ENCODE measurements at regions not wholly inside any gene's neighbourhood (a gene's known extent, or its start where the extent isn't known, plus 50 kb on each side); places are given as distances from the start of the nearest gene placed in this dataset.
A peak's percentile ranks its signal among the peaks of the same experiment; 100 is the strongest.

DNA sequence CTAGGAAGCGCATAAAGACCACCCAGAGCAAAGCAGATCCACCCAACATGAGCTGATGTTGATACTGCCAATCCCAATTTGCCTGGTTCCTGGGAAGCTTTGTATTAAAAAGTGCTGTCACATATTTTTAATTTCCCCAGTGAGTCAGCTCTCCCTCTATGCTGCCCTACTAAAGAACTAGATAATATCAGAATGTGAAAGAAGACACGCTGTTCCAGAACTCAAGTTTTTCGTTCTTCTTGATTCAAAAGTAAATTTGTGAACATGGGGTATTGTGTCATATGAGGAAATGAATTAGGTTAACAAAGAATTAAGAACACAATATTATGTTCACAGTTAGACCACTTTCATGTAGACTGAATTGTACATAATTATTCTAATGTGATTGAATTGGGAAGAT, 734.2 kb upstream of the ALCAM start:
- DNase-seq (ENCODE audit: low read depth): no peak
- TF ChIP-seq, protein P1, sequence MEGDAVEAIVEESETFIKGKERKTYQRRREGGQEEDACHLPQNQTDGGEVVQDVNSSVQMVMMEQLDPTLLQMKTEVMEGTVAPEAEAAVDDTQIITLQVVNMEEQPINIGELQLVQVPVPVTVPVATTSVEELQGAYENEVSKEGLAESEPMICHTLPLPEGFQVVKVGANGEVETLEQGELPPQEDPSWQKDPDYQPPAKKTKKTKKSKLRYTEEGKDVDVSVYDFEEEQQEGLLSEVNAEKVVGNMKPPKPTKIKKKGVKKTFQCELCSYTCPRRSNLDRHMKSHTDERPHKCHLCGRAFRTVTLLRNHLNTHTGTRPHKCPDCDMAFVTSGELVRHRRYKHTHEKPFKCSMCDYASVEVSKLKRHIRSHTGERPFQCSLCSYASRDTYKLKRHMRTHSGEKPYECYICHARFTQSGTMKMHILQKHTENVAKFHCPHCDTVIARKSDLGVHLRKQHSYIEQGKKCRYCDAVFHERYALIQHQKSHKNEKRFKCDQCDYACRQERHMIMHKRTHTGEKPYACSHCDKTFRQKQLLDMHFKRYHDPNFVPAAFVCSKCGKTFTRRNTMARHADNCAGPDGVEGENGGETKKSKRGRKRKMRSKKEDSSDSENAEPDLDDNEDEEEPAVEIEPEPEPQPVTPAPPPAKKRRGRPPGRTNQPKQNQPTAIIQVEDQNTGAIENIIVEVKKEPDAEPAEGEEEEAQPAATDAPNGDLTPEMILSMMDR (IDR thresholded peaks at IDR 0.05; ENCODE audit: insufficient read depth, low read length): no peak

DNA sequence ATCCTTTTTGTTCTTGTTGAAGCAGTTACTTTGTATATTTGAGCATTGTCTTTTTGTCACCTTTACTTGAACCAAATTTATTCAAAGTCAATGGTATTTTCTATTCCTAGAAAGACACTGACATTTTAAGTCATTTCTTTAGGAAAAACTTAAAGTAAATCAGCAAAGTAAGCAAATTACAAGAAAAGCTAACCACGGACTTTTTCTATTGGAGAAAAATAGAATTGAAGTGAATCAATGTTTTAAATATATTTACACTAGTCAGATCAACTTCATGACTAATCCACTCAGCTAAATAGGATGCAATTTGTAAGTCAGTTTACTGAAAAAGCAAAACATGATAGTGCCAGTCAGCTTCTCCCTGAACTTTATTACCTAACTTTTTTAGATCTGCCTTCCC, 733.8 kb upstream of the ALCAM start:
- TF ChIP-seq, protein P1 (IDR thresholded peaks at IDR 0.05; ENCODE audit: insufficient read depth, low read length): no peak
- DNase-seq (ENCODE audit: low read depth): no peak

More for the DNA sequence above, 734.2 kb upstream of the ALCAM start:
- H3K4me3 ChIP-seq (ENCODE audit: low read depth, low read length): no peak overlapping the region

DNA sequence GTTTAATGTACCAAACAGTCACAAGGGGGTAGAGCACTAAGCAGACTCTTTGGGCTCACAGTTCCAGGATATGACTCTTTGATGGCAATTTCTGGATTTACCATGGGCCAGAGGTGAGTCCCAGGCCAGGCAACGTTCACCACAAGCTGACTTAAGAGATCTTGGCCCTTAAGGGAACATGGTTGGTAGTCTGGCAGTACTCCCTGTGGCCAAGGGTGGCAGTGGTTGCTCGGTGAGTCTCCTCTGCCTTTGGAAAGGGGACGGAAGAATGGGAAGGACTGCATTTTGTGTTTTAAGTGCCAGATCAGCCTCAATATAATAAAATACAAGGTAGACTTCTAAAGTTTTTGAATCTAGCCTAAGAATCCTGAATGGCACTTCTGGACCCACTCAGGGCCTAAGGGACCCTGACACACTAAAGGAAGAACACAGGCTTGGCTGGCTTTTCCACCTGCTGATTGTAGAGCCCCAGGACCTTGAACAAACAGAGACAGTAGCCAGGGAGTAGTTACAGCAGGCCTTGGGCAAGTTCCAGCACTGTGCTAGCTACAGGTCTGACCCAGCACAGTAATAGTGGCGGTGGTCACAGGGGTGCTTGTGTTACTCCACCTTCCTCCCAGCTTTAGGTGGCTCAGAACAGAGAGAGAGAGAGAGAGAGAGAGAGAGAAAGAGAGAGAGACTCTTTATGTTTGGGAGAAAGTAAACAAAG, 730.7 kb upstream of the ALCAM start:
- H3K4me3 ChIP-seq (ENCODE audit: low read depth, low read length): no peak overlapping the region
- TF ChIP-seq, protein P1 (IDR thresholded peaks at IDR 0.05; ENCODE audit: insufficient read depth, low read length): no peak
- DNase-seq (ENCODE audit: low read depth): no peak

More for the DNA sequence above, 733.8 kb upstream of the ALCAM start:
- H3K4me3 ChIP-seq (ENCODE audit: low read depth, low read length): no peak overlapping the region

DNA sequence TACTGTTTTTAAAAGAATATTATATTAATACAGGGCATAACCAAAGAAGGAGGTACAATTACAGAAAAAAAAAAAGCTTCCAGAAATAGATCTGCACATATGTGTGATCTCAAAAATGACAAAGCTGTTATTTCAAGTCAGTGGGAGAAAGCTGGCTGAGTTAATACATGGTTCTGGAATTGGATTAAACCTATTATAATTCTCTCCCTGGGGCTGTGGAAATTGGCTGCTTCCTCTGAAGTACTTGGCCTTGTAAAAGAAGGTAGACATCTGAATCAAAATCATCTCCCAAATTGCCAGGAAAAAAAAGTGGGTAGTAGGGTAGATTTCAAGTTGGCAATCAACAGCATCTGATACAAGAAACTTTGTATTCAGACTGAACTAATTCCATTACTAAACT, 723.9 kb upstream of the ALCAM start:
- TF ChIP-seq, protein P1 (IDR thresholded peaks at IDR 0.05; ENCODE audit: insufficient read depth, low read length): no peak
- DNase-seq (ENCODE audit: low read depth): peak; percentile 64
- no peak overlapping the region for H3K4me3 ChIP-seq (ENCODE audit: low read depth, low read length)

DNA sequence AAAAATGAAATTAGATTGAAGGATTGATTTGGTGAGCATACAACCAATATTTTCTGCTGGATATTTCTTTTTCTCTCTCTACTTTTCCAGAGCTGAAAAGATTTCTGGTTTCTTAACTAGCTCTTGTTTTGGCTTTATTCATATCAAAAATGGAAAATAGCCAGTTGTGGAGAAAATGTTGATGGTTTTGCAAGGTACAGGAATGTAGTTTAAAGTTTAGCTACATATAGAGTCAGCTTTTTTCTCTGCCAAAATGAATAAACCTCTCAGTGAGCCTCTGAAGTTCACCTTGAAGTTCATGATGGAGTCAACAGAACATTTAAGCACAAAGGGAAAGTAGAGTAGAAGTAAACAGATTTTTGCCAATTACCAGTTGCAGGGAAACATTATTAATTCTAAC, 720.5 kb upstream of the ALCAM start:
- TF ChIP-seq, protein P1 (IDR thresholded peaks at IDR 0.05; ENCODE audit: insufficient read depth, low read length): no peak
- no peak overlapping the region for H3K4me3 ChIP-seq (ENCODE audit: low read depth, low read length)
- DNase-seq (ENCODE audit: low read depth): peak; percentile 55

DNA sequence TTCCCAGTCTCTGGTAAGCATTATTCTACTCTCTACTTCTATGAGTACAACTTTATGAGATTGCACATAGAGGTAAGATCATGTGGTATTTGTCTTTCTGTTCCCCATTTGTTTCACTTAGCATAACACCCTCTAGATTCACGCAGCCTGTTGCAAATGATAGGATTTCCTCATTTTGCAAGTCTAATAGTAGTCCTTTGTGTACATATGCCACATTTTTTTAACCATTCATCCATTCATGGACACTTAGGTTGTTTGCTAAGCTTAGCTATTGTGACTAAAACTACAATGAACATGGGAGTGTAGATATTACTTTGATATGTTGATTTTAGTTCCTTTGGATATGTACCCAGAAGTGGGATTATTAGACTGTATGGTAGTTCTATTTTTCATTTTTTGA, 717.9 kb upstream of the ALCAM start:
- no peak overlapping the region for H3K4me3 ChIP-seq (ENCODE audit: low read depth, low read length)
- no peak for DNase-seq (ENCODE audit: low read depth)
- TF ChIP-seq, protein P1 (IDR thresholded peaks at IDR 0.05; ENCODE audit: insufficient read depth, low read length): no peak

DNA sequence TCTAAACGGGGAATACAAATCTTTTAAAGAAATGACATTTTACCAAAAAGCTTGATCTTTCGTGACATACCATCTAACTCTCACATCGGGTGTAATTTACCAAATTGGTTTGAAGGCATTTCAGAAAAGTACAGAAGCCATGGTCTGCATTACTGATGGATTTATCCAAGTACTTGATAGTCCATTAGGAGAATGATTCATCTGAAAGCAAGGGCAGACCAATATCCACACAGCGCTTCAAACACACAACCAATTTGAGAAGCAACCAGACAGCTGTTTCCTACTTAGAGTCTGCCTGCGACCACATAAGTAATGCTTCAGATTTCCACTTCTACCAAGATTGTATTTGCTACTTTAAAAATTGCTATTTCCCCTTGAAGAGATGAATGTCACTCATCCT, 697.6 kb upstream of the ALCAM start:
- no peak overlapping the region for H3K4me3 ChIP-seq (ENCODE audit: low read depth, low read length)
- TF ChIP-seq, protein P1 (IDR thresholded peaks at IDR 0.05; ENCODE audit: insufficient read depth, low read length): no peak
- no peak for DNase-seq (ENCODE audit: low read depth)

Measured in fibroblast of the aortic adventitia (primary cell).